NCI-H146 treated with DMSO at 0.1 percent for 48 hours (cell line): ENCODE measurements at regions not wholly inside any gene's neighbourhood (a gene's known extent, or its start where the extent isn't known, plus 50 kb on each side); places are given as distances from the start of the nearest gene placed in this dataset.

Experiments
- DNase-seq: peaks from one replicate; lab custom pipeline; 2025; ENCODE audit not compliant: unreplicated experiment; lab: John Stamatoyannopoulos, UW

DNA sequence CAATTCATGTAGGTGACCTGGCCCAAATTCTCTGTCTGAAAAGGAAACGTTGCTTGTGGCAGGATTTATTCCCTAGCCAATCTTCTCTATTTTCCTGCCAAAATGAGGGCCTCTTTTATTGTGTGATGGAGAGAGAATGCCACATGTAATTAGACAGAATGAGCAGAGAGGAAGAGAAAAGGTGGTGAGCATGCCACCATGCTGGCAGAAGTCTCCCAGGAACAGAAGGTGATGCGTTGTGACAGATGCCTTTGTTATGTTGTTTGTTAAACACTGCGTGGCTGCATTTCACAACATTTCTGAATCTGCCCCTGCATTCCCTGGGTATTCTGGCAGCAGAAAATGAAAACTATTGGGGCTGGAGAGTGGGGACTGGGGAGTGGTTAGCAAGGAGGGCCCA, 577.6 kb downstream of the TLR4 start:
- no peak for DNase-seq

DNA sequence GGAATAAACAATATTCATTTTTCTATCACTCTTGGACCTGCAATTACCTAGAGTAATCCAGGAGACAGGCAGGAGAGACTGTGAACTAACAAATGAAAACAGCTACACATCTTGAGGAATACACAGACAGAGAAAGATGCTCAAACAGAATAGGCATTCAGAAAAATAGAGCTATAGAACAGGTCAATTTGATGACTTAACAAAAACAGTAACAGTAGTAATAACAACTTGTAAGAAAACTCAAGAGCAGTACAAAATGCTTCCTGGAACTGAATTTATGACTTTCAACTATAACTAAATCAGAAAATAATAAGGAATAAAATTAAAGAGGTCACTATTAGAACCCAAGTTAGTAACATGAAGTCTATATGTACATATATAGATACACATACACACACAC, 579.3 kb downstream of the TLR4 start:
- no peak for DNase-seq

DNA sequence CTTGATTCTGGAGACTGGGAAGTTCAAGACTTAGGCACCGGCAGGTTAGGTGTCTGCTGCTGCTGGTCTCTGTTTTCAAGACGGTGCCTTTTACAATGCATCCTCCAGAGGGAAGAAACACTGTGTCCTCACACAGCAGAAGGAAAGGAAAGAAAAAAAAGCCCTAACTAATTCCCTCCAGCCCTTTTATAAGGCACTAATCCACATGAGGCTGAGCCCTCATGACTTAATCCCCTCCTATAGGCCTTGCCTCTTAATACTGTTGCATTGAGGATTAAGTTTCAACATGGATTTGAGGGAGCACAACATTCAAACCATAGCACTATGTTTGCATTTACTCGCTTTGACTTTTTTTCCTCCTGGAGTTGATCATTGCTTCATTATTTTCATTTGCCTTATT, 585.9 kb downstream of the TLR4 start:
- DNase-seq = no peak

DNA sequence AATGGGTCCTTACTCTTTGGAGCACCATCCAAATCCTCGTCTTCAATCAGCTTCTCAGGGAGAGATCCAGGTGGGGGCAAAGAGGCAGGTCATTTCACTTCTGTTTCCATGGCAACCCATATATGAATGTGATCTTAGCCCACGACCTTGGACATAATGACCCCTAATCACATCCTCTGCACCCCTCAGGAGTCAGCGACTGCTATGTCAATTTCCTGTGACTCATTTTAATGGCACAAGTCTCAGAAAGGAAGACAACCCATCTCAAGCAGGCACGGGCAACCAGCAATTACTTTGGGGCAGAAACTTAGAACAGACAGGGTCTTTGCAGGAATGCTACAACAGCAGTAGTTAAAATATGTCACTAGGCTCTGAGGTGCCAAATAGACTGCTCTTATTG, 591.2 kb downstream of the TLR4 start:
- DNase-seq = no peak

DNA sequence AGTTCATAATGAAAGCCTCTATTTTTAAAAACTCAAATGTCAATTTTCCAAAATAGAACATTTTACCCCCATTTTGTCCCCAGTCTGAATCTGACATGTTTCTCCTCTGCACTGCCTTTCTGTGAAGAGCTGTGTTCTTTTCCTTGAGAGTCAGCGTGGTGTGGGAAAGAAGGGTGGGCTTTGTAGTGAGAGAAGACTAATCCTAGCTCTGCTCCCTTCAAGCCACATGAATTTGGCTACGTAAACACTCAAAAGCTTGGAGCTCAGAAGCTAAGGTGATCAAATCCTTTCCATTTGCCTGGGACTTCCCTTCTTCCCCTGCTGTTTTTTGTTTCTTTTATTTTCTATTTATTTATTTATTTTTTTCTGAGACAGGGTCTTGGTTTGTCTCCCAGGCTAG, 598.5 kb downstream of the TLR4 start:
- no peak for DNase-seq

DNA sequence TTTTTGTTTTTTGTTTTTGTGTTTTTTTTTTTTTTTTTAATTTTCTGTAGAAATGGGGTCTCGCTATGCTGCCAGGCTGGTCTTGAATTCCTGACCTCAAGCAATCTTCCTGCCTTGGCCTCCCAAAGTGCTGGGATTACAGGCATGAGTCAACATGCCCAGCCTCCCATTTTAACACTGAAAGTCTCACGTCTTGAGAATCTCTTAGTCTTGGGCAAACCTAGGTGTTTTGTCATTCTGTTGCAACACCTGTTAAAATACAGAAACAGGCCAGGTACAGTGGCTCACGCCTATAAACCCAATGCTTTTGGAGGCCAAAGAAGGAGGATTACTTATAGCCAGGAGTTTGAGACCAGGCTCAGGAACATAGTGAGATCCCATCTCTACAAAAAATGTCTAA, 599.0 kb downstream of the TLR4 start:
- no peak for DNase-seq

DNA sequence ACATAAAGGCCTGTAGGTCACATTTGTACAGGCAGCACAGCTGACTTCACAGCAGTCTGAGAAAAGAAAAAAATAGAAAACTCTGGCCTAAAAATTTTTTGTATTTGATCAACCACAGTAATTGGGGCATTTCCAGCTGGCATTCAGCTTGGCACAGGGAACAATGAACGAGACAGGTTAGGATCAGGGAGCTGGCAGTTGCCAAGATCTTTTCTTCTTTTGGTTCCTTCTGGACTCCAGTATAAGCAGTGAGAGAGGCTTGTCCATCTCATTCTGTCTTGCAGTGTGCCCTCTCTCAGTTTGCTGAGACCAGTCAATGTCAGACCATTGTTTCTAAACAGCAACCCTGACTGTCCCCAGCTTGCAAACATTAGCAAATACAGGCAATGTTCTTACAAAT, 601.1 kb downstream of the TLR4 start:
- no peak for DNase-seq

DNA sequence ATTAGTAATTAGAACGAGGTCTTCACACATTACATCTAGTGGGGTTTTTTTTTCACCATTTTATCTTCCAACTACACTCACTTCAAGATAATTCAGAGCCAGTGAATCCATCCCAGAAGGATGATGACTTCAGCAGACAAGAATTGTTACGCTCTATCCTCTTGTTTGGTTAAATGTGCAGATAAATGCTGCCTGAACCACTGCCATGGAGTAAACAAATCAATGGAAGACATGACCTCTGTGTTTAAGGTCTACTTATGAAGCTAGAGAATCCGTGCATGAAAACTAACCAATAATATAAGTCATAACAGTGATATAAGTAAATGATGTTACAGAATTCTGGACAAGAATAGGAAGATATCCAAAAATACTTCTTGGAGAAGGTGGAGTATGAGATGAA, 602.6 kb downstream of the TLR4 start:
- no peak for DNase-seq

DNA sequence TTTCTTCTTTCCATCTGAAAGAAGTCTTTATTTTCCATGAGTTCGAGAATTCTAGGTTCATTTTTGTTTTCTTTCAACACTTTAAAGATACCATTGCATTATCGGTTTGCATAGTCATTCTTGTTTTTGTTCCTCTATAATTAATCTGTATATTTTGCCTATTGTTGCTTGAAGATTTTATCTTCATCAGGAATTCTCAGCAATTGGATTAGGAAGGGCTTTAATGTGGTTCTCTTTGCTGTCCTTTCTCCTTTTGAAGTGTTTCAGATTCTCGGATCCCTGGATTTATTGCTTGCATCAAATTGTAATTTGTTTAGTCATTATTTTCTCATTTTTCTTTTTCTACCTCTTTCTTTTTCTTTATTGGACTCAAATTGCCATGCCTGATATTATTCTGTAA, 609.8 kb downstream of the TLR4 start:
- DNase-seq = no peak

DNA sequence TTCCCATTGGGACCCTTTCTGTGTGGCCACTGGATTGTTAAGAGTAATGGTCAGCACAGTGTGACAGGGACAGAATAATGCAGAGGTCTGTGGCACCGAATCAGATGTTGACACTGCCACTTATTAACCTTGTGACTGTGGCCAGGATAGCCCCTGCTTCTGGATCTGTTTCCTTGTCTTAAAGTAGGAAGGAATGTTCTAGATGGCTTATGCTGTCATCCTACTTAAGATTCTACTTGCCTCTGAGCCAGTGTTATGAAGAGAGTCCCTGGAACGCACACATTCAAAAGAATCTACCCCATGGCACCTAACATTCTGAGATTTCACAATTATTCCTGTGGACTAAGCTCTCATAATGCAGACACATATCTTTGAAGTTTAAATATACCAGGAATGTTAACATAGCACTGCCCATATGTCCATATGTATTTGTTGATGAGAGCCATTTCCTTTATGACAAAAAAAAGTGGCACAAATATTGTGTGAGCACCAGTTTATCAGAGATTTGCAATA, 612.7 kb downstream of the TLR4 start:
- no peak for DNase-seq

DNA sequence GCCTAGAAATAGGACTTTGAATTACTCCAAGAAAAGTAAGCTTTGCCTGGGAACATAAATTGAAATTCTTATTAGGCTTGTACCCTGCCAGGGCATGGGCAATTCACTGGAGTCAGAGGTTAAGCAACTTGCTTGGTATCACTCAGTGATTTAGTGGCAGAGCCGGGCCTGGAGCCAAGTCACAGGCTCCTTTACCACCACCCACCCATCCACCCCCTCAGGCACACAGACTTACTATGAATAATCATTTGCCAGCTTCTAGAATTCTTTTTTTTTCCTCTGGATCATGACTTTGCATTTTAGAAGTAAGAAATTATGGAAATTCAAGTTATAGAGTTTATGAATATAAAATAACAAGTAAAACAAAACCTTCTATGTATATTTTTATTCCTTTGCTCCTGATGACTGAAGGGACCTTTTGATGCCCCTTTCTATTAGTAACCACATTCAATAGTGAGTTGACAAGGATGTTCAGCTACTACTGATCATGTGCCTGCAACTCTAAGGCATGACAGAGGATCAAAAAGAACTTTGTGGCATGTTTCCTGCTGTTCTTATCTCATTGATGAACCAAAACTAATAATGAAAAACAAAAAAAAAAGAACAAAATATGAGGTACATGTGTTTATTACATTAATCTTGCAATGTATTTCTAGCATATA, 614.7 kb downstream of the TLR4 start:
- no peak for DNase-seq

DNA sequence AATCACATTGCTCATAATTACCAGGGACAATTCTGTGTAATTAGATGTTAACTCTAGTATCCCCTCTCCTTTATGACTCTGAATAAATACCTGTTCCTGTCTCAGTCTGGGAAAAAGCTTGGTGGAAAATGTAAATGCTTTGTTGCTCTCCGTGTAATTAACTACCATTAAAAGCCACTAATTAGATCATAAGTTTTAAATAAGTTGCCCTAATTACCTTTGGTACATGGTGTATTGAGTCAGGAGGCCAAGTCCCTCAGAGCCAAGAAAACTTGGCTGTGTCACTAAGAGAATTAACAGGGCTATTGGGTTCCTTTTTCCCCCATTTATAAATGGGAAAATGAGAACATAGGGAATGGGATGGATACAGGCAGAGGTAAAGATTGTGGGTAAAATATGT, 617.6 kb downstream of the TLR4 start:
- DNase-seq = no peak

DNA sequence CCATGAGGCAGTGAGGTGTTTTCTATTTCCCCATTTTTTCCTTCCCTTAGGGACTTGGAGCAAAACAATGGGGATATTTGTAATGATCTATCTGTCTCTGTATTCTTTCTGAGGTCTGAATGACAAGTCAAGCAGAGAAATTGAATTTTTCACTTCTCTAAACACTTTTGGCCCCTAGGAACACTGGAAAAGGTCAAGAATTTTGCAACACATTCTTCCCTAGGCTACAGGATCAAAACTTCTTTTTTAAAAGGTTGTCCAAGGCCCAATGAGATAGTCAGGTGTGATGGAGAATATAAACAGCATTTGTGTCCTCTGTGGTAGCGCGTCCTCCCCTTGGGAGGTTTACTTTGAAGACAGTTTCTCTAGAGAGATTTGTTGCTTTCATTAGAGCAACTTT, 620.5 kb downstream of the TLR4 start:
- no peak for DNase-seq

DNA sequence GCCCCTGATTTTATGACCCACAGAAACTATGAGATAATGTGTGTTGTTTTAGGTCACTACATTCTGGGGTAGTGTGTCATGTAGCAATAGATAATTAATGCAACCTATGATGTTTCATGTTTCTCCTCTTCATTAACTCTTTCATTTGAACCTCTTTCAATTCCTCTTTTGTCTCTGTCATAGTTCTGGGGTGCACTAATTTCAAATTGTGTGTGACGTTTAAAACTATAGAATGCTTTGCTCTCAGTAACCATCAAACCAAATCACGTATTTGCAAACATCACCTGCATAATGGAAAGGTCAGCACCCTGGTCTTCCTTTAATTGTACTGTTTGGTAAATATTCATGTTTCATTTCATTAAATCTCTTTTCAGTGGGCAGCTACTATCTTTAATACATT, 621.6 kb downstream of the TLR4 start:
- no peak for DNase-seq

DNA sequence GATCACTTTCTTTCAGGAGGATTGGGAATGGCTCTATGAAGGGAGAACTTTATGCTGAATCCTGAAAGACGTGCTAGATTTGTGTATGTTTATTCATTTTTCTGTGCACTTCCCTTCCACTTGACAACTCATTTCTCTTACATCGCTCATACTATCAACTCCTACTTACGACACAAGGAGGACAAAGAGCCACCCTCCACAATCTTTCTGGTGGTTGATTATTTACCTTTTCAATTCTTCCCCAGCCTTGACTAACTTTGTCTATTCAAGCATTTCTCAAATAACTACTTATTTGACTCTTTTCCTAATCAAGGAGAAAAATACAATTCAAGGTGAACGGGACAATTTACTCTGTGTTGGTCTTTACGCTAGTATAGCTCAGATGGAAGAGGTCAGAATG, 622.1 kb downstream of the TLR4 start:
- no peak for DNase-seq

DNA sequence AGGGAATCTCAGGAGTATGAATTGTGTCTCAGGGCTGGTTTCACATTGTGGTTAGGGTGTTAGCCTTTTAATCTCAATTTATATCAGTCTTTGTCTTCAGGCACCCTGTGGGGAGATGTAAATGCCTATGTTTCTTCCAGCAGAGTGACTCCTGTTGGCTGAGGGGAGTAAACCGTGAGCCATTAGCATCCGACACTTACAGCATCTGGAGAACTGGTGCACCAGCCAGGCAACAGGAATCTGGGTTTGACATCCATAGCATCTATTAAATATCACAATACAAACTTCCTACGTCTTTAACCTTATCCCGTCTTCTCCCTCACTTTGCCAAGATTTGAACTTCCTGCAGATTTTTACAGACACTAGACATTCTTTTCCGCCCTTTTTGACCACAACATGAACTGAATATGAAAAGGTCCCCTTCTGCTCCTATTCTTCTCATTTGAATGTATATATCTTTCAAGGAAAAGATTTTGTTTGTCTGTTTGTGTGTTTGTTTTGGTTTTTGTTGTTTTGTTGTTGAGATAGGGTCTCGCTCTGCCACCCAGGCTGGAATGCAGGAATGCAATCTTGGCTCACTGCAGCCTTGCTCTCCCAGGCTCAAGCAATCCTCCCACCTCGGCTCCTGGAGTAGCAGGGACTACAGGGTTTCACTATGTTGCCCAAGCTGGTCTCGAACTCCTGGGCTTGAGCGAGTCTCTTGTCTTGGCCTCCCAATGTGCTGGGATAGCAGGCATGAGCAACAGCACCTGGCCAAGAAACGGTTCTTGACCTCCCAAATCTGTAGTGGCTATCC, 626.2 kb downstream of the TLR4 start:
- DNase-seq = no peak

DNA sequence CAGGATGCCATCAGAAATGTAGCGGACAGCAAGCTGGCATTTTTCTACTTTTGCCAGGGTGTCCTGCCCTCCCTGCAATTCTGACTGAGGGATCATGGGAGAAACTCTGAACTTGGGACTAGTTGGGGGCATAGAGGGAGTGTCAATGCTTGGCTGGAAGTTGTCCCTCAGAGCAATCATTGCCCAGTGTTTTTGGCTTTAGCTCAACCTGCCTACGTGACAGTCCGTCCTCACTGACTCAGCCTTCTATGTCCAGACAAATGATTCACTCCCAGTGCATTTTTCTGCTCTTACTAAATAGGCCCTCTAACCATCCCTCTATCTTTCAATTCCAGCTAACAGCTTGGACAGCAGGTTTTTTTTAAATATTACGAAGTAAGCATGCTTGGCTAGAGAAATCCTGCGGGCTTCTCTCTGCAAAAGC, 627.4 kb downstream of the TLR4 start:
- DNase-seq = no peak

DNA sequence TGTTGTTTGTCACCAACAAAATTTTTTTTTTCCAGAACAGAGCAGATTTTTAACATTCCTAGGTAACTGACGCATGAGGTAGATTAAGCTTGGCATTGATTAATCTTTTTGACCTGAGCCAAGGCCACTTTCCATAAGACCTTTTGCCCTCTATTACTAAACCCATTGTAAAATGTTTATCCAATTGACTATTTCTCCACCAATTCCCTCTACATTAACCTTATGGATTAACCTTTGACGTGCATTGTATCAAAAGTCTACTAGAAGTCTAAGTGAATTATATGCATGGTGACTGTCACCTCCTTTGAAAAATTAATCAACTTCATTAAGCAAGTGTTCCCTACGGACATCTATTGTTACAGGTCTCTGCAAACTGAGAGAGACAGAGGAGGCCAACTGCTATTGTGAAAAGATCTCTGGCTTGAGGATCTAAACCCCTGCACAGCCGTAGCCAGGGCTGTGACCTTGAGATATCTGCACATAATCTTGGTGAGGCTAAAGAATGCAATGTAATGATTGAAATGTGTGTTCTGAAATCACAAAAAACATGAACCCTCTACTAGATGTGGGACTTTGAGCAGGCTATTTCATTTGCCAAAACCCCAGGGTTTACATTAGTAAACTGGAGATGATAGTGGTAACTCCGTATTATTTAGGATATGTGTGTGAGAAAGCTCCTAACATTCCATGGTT, 632.2 kb downstream of the TLR4 start:
- no peak for DNase-seq

DNA sequence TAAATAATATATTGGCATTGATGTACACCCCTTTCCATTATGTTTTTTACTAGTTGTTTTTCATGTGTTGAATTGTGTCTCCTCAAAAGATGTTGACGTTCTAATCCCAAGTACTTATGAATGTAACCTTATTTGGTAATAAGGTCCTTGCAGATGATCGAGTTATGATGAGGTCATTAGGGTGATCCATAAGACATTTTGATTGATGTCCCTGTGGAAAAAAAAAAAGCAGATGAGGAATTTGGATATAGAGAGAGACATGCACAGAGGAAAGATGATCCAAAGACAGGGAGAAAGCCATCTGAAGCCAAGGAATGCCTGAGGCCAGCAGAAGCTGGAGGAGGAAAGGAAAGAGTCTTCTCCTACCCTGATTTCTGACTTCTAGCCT, 632.7 kb downstream of the TLR4 start:
- no peak for DNase-seq

DNA sequence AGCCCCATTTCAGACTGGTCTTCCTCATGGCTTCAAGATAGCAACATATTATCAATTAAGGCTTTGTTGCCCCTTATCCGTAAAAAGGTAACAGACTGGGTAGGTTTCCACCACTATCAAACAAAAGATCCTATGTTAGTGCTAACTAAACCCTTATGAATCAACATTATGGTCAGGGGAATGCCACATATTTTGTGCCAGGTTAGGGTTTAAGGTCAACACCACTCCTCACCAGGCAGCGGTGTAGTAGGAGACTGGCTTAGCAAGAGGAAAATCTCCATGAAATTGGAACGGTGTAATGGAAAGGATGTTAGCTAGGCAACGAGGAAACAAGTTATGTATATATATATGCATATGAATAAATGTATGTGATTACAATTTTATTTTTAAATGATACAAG, 655.8 kb downstream of the TLR4 start:
- no peak for DNase-seq

DNA sequence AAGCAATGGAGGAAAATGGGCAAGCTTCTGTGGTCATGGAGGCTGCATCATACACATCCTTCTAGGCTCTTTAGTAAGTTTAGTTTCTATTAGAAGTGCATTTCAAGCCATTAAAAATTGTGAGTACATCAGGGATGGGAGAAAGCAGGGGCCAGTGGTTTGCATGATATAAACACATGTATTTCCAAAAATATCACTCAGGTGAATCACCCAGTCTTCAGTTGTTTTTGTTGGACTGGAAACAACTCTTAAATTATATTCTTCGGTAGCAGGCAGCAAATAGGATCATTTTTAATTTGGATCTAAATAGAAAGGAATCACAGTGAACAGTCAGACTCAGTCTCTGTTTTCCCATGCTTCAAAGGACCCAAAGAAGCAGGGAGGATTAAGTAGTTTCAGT, 657.9 kb downstream of the TLR4 start:
- DNase-seq = no peak

DNA sequence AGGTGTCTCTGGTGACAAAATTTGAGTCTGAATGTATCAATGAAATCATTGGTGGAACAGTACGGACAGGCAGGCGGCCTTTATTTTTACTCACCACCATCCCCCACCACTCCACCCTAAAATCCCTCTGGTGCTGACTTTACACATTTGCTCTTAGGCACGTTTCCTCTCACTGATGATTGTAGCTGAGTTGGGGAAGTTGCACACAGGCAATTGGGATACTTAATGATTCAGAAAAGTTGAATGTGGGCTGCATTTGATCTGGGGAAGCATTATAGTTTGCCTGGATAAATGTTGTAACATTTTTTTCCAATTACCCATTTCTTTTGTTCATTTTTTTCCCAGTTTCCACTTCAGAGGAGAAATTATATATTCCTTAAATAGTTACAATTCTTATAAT, 658.4 kb downstream of the TLR4 start:
- DNase-seq = no peak
